Liver (tissue), 8 donors: ENCODE measurements at regions not wholly inside any gene's neighbourhood (a gene's known extent, or its start where the extent isn't known, plus 50 kb on each side); places are given as distances from the start of the nearest gene placed in this dataset.

Source experiments
- DNase-seq: peaks from one replicate; pipeline ENCODE4 v3.0.0-alpha.2; 2017; ENCODE audit warnings: low spot score
- H3K27ac ChIP-seq, 2 donors: one replicate each; pipeline ENCODE4 v1.7.0; 2013; ENCODE audit warnings: inconsistent platforms in 2 of 2, low read length in 2 of 2, control low read depth in 1 of 2, low read depth in 1 of 2, mild to moderate bottlenecking in 1 of 2
- H3K27me3 ChIP-seq, 4 donors: one replicate each; pipeline versions ENCODE4 v1.6.1 to v1.7.0; 2013; ENCODE audit warnings: low read length in 3 of 4, inconsistent platforms in 1 of 4, mild to moderate bottlenecking in 1 of 4, moderate library complexity in 1 of 4; ENCODE audit not compliant: control insufficient read depth in 4 of 4, insufficient read depth in 4 of 4
- H3K36me3 ChIP-seq, 4 donors: one replicate each; pipeline versions ENCODE4 v1.6.1 to v1.7.0; 2013; ENCODE audit warnings: low read length in 3 of 4, mild to moderate bottlenecking in 3 of 4, low read depth in 1 of 4, moderate library complexity in 1 of 4; ENCODE audit not compliant: control insufficient read depth in 4 of 4, insufficient read depth in 3 of 4
- H3K4me1 ChIP-seq, 4 donors: one replicate each; pipeline versions ENCODE4 v1.6.1 to v1.7.0; 2013; ENCODE audit warnings: low read length in 3 of 4, mild to moderate bottlenecking in 3 of 4, moderate library complexity in 1 of 4; ENCODE audit not compliant: control insufficient read depth in 4 of 4, insufficient read depth in 4 of 4
- H3K4me3 ChIP-seq, 3 donors: one replicate each; pipeline versions ENCODE4 v1.6.1 to v1.7.0; 2013; ENCODE audit warnings: low read length in 3 of 3, control low read depth in 1 of 3, low read depth in 1 of 3, mild to moderate bottlenecking in 1 of 3
- H3K9ac ChIP-seq, 2 donors: one replicate each; pipeline ENCODE4 v1.7.0; 2013; ENCODE audit warnings: low read length in 2 of 2, mild to moderate bottlenecking in 2 of 2, moderate library complexity in 2 of 2, control low read depth in 1 of 2, low read depth in 1 of 2
- H3K9me3 ChIP-seq, 4 donors: one replicate each; pipeline versions ENCODE4 v1.6.1 to v1.7.0; 2013; ENCODE audit warnings: low read length in 3 of 4; ENCODE audit not compliant: control insufficient read depth in 4 of 4
- EGR1 ChIP-seq, 2 donors: IDR thresholded peaks; 2 replicates each; pipeline ENCODE4 v1.6.1; 2016 to 2018; ENCODE audit warnings: antibody characterized with exemption in 2 of 2, low read depth in 2 of 2
- FOXA1 ChIP-seq: IDR thresholded peaks from 2 replicates; pipeline ENCODE4 v1.6.1; 2016; ENCODE audit warnings: antibody characterized with exemption
- FOXA2 ChIP-seq: IDR thresholded peaks from 2 replicates; pipeline ENCODE4 v1.6.1; 2016; ENCODE audit warnings: antibody characterized with exemption
- GABPA ChIP-seq, 2 donors: IDR thresholded peaks in 1 of 2; conservative IDR thresholded peaks in 1 of 2; 2 replicates each; pipeline ENCODE4 v1.6.1; 2016; ENCODE audit warnings: antibody characterized with exemption in 2 of 2, mild to moderate bottlenecking in 1 of 2, moderate library complexity in 1 of 2
- HNF4A ChIP-seq, 2 donors: conservative IDR thresholded peaks; 2 replicates each; pipeline ENCODE4 v1.6.1; 2016; ENCODE audit warnings: antibody characterized with exemption in 2 of 2, mild to moderate bottlenecking in 2 of 2
- HNF4G ChIP-seq: IDR thresholded peaks from 2 replicates; pipeline ENCODE4 v1.6.1; 2016; ENCODE audit warnings: antibody characterized with exemption
- JUND ChIP-seq, 2 donors: IDR thresholded peaks; 2 replicates each; pipeline ENCODE4 v1.6.1; 2016; ENCODE audit warnings: antibody characterized with exemption in 2 of 2
- NR2F2 ChIP-seq: IDR thresholded peaks from 2 replicates; pipeline ENCODE4 v1.6.1; 2016; ENCODE audit warnings: antibody characterized with exemption
- RAD21 ChIP-seq, 2 donors: IDR thresholded peaks; 2 replicates each; pipeline ENCODE4 v1.6.1; 2016; ENCODE audit warnings: antibody characterized with exemption in 2 of 2, mild to moderate bottlenecking in 2 of 2
- RXRA ChIP-seq, 2 donors: IDR thresholded peaks; 2 replicates each; pipeline ENCODE4 v1.6.1; 2017 to 2018; ENCODE audit warnings: antibody characterized with exemption in 2 of 2, mild to moderate bottlenecking in 1 of 2
- SP1 ChIP-seq: IDR thresholded peaks from 2 replicates; pipeline ENCODE4 v1.6.1; 2018; ENCODE audit warnings: antibody characterized with exemption, mild to moderate bottlenecking
- TAF1 ChIP-seq: conservative IDR thresholded peaks from 2 replicates; pipeline ENCODE4 v1.6.1; 2016; ENCODE audit warnings: antibody characterized with exemption, mild to moderate bottlenecking
- YY1 ChIP-seq: IDR thresholded peaks from 2 replicates; pipeline ENCODE4 v1.6.1; 2016; ENCODE audit warnings: antibody characterized with exemption, mild to moderate bottlenecking
- WGBS: extraction: QIAGEN DNeasy Blood & Tissue Kit; methylation state at CpG from one replicate; pipeline ENCODE4 v1.1.7; 2013; 5-methylcytosine and 5-hydroxymethylcytosine counted together
- TF ChIP-seq, protein P1 (sequence below): IDR thresholded peaks from 2 replicates; pipeline ENCODE4 v1.6.1; 2016; ENCODE audit warnings: antibody characterized with exemption
- TF ChIP-seq, protein P2 (sequence below): IDR thresholded peaks from 2 replicates; pipeline ENCODE4 v1.6.1; 2016; ENCODE audit warnings: antibody characterized with exemption
- TF ChIP-seq, protein P3 (sequence below): fragments of 150-350 bp; IDR thresholded peaks from 2 replicates; pipeline ENCODE4 v1.5.1; 2017; ENCODE audit warnings: improper control_type of control experiment, low read depth, low read length; ENCODE audit not compliant: missing input control
- TF ChIP-seq, protein P4 (sequence below): IDR thresholded peaks from 2 replicates; pipeline ENCODE4 v1.6.1; 2016; ENCODE audit warnings: antibody characterized with exemption, mild to moderate bottlenecking
- TF ChIP-seq, protein P5 (sequence below): IDR thresholded peaks from 2 replicates; pipeline ENCODE4 v1.6.1; 2016; ENCODE audit warnings: antibody characterized with exemption
- donor health status: healthy.
- donor health status: healthy.
- donor health status: healthy.
- donor health status: healthy.
- donor health status: healthy.

DNA sequence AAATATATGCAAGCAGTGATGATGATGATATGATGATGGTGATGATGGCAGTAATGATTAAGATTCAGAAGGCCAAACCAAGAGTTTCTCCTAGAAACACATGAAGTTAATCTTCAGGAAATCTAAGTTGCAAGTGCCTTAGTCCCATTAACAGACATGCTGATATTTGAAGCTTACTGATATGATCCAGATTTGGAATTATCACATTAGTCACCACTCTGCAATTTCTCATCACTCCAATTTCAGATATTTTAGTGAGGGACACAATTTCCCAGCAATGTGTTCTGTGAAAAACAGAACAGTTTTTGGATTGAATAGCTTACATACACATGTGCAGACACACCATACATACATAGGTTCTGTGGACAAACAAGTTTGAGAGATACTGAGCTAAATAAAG lies 411.4 kb upstream of the FAT3 start:
- no peaks in the 10 kb centered on the region for H3K27me3 ChIP-seq
- no peaks in the 10 kb centered on the region for H3K36me3 ChIP-seq
- no peak overlapping the region for H3K9ac ChIP-seq
- no peak overlapping the region for H3K27ac ChIP-seq
- no peaks in the 10 kb centered on the region for H3K9me3 ChIP-seq
- H3K4me1 ChIP-seq, result no peaks in the 10 kb centered on the region
- DNase-seq, result no peak
- no peak overlapping the region for H3K4me3 ChIP-seq
- TF ChIP-seq, protein P1, sequence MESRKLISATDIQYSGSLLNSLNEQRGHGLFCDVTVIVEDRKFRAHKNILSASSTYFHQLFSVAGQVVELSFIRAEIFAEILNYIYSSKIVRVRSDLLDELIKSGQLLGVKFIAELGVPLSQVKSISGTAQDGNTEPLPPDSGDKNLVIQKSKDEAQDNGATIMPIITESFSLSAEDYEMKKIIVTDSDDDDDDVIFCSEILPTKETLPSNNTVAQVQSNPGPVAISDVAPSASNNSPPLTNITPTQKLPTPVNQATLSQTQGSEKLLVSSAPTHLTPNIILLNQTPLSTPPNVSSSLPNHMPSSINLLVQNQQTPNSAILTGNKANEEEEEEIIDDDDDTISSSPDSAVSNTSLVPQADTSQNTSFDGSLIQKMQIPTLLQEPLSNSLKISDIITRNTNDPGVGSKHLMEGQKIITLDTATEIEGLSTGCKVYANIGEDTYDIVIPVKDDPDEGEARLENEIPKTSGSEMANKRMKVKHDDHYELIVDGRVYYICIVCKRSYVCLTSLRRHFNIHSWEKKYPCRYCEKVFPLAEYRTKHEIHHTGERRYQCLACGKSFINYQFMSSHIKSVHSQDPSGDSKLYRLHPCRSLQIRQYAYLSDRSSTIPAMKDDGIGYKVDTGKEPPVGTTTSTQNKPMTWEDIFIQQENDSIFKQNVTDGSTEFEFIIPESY, result no peak
- TF ChIP-seq JUND (IDR thresholded peaks at IDR 0.05) (no peak), NR2F2 (no peak), RXRA (IDR thresholded peaks at IDR 0.05) (no peak)
- TF ChIP-seq, protein P2, sequence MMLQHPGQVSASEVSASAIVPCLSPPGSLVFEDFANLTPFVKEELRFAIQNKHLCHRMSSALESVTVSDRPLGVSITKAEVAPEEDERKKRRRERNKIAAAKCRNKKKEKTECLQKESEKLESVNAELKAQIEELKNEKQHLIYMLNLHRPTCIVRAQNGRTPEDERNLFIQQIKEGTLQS, result no peak
- TF ChIP-seq, protein P3, sequence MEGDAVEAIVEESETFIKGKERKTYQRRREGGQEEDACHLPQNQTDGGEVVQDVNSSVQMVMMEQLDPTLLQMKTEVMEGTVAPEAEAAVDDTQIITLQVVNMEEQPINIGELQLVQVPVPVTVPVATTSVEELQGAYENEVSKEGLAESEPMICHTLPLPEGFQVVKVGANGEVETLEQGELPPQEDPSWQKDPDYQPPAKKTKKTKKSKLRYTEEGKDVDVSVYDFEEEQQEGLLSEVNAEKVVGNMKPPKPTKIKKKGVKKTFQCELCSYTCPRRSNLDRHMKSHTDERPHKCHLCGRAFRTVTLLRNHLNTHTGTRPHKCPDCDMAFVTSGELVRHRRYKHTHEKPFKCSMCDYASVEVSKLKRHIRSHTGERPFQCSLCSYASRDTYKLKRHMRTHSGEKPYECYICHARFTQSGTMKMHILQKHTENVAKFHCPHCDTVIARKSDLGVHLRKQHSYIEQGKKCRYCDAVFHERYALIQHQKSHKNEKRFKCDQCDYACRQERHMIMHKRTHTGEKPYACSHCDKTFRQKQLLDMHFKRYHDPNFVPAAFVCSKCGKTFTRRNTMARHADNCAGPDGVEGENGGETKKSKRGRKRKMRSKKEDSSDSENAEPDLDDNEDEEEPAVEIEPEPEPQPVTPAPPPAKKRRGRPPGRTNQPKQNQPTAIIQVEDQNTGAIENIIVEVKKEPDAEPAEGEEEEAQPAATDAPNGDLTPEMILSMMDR, result no peak

DNA sequence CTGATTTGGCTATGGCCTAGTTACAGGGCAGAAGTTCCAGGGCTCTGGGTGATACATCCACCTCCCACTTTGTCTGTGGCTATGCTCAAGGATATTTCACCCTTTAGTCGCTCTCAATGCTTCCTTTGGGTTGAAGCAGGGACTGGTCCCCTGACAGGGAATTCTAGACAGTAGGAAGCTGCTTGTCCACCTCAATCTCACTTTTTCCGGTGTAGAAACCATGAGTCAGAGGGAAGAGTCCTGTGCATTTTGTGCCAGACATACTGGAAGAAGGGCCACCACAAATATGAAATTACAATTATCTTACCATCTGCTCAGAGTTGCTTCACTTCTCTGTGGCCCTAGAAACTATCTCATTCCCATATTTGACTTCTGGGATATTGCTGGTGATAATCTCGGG lies 413.7 kb upstream of the FAT3 start:
- Histone ChIP-seq H3K27me3 (no peaks in the 10 kb centered on the region), H3K9ac (no peak overlapping the region), H3K4me3 (no peak overlapping the region), H3K9me3 (no peaks in the 10 kb centered on the region), H3K36me3 (no peaks in the 10 kb centered on the region), H3K27ac (no peak overlapping the region), H3K4me1 (no peaks in the 10 kb centered on the region)
- TF ChIP-seq, protein P4, sequence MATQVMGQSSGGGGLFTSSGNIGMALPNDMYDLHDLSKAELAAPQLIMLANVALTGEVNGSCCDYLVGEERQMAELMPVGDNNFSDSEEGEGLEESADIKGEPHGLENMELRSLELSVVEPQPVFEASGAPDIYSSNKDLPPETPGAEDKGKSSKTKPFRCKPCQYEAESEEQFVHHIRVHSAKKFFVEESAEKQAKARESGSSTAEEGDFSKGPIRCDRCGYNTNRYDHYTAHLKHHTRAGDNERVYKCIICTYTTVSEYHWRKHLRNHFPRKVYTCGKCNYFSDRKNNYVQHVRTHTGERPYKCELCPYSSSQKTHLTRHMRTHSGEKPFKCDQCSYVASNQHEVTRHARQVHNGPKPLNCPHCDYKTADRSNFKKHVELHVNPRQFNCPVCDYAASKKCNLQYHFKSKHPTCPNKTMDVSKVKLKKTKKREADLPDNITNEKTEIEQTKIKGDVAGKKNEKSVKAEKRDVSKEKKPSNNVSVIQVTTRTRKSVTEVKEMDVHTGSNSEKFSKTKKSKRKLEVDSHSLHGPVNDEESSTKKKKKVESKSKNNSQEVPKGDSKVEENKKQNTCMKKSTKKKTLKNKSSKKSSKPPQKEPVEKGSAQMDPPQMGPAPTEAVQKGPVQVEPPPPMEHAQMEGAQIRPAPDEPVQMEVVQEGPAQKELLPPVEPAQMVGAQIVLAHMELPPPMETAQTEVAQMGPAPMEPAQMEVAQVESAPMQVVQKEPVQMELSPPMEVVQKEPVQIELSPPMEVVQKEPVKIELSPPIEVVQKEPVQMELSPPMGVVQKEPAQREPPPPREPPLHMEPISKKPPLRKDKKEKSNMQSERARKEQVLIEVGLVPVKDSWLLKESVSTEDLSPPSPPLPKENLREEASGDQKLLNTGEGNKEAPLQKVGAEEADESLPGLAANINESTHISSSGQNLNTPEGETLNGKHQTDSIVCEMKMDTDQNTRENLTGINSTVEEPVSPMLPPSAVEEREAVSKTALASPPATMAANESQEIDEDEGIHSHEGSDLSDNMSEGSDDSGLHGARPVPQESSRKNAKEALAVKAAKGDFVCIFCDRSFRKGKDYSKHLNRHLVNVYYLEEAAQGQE, result no peak
- TF ChIP-seq, protein P3, result no peak
- TF ChIP-seq TAF1, result no peak
- no peak for TF ChIP-seq YY1
- TF ChIP-seq, protein P2, result no peak
- TF ChIP-seq RXRA (IDR thresholded peaks at IDR 0.05), result no peak
- no peak for TF ChIP-seq RAD21 (IDR thresholded peaks at IDR 0.05)
- TF ChIP-seq, protein P5, sequence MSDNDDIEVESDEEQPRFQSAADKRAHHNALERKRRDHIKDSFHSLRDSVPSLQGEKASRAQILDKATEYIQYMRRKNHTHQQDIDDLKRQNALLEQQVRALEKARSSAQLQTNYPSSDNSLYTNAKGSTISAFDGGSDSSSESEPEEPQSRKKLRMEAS, result no peak
- TF ChIP-seq HNF4A (conservative IDR thresholded peaks at IDR 0.05), result no peak
- TF ChIP-seq GABPA (IDR thresholded peaks at IDR 0.05 in 1 of 2, conservative IDR thresholded peaks at IDR 0.05 in 1 of 2), result no peak
- TF ChIP-seq FOXA2, result no peak
- TF ChIP-seq HNF4G, result no peak
- TF ChIP-seq NR2F2, result no peak
- TF ChIP-seq, protein P1, result no peak
- no peak for TF ChIP-seq FOXA1
- no peak for TF ChIP-seq EGR1 (IDR thresholded peaks at IDR 0.05; ENCODE audit: low read depth in 2 of 2)
- no peak for TF ChIP-seq JUND (IDR thresholded peaks at IDR 0.05)
- no peak for TF ChIP-seq SP1
- 85% methylated on average over 3 of the region's 3 CpGs for WGBS
- no peak for DNase-seq
